ENCODE measurements at regions not wholly inside any gene's neighbourhood (a gene's known extent, or its start where the extent isn't known, plus 50 kb on each side); places are given as distances from the start of the nearest gene placed in this dataset.
"Not testable (repeated sequence)": the region's sequence is repeated elsewhere in the genome, so short reads cannot be mapped to it uniquely, and the experiment has no call there.

- not testable (repeated sequence) for TF ChIP-seq POLR2A (conservative IDR thresholded peaks at IDR 0.05); NFIC (IDR thresholded peaks at IDR 0.05); EGR1 (conservative IDR thresholded peaks at IDR 0.05); POLR2AphosphoS5 (IDR thresholded peaks at IDR 0.05; ENCODE audit: control insufficient read depth, insufficient read depth, low read depth, low read length); CTCF (IDR thresholded peaks at IDR 0.05 in 2 of 3, conservative IDR thresholded peaks at IDR 0.05 in 1 of 3; ENCODE audit: insufficient read depth in 2 of 3, low read depth in 1 of 3, low read length in 3 of 3)
Observed at GRCh38 chr7:86340407-86340806, 303.3 kb upstream of the GRM3 start.

Data from K562 (cell line).